H9 (cell line): ENCODE measurements at regions not wholly inside any gene's neighbourhood (a gene's known extent, or its start where the extent isn't known, plus 50 kb on each side); places are given as distances from the start of the nearest gene placed in this dataset.

Experiments
- DNase-seq: peaks from one replicate; pipeline ENCODE4 v3.0.0-alpha.2; 2017
- H2AFZ ChIP-seq: one replicate; pipeline ENCODE4 v1.6.1; 2013; ENCODE audit warnings: mild to moderate bottlenecking, low read length, control low read depth, moderate library complexity
- H2AK5ac ChIP-seq: 2 replicates; pipeline ENCODE4 v1.6.1; 2013; ENCODE audit warnings: low read length, control low read depth, mixed read lengths; ENCODE audit not compliant: insufficient read length
- H2BK120ac ChIP-seq: one replicate; pipeline ENCODE4 v1.6.1; 2013; ENCODE audit warnings: low read depth, mild to moderate bottlenecking, low read length, control low read depth, inconsistent platforms; ENCODE audit not compliant: poor library complexity, severe bottlenecking
- H2BK12ac ChIP-seq: 2 replicates; pipeline ENCODE4 v1.6.1; 2013; ENCODE audit warnings: low read length, control low read depth, mixed read lengths, low read depth; ENCODE audit not compliant: insufficient read length
- H2BK15ac ChIP-seq: 2 replicates; pipeline ENCODE4 v1.6.1; 2013; ENCODE audit warnings: low read depth, low read length, control low read depth
- H2BK20ac ChIP-seq: one replicate; pipeline ENCODE4 v1.6.1; 2013; ENCODE audit warnings: low read depth, mild to moderate bottlenecking, low read length, control low read depth, inconsistent platforms; ENCODE audit not compliant: poor library complexity, severe bottlenecking
- H2BK5ac ChIP-seq: 2 replicates; pipeline ENCODE4 v1.6.1; 2013; ENCODE audit warnings: low read length, control low read depth, mixed read lengths; ENCODE audit not compliant: insufficient read length
- H3K14ac ChIP-seq: 2 replicates; pipeline ENCODE4 v1.6.1; 2013; ENCODE audit warnings: low read length, control low read depth; ENCODE audit not compliant: insufficient read depth
- H3K18ac ChIP-seq: 2 replicates; pipeline ENCODE4 v1.6.1; 2013; ENCODE audit warnings: low read depth, mild to moderate bottlenecking, mixed read lengths, low read length, control low read depth; ENCODE audit not compliant: insufficient read length
- H3K23ac ChIP-seq: 2 replicates; pipeline ENCODE4 v1.6.1; 2013; ENCODE audit warnings: low read length, control low read depth, mixed read lengths, low read depth; ENCODE audit not compliant: insufficient read length
- H3K23me2 ChIP-seq: 2 replicates; pipeline ENCODE4 v1.6.1; 2013; ENCODE audit warnings: low read depth, mild to moderate bottlenecking, mixed read lengths, low read length, control low read depth; ENCODE audit not compliant: insufficient read length, poor library complexity, severe bottlenecking
- H3K27ac ChIP-seq: 2 replicates; pipeline ENCODE4 v1.5.1; 2013; ENCODE audit warnings: low read length, control low read depth, mixed read lengths, low read depth; ENCODE audit not compliant: insufficient read length
- H3K27me3 ChIP-seq: 2 replicates; pipeline ENCODE4 v1.6.1; 2013; ENCODE audit warnings: low read length, control low read depth, inconsistent platforms; ENCODE audit not compliant: insufficient read depth
- H3K4ac ChIP-seq: 2 replicates; pipeline ENCODE4 v1.6.1; 2013; ENCODE audit warnings: low read depth, mild to moderate bottlenecking, control low read depth, inconsistent platforms, low read length, moderate library complexity
- H3K4me1 ChIP-seq: 2 replicates; pipeline ENCODE4 v1.6.1; 2013; ENCODE audit warnings: low read length, control low read depth, inconsistent platforms; ENCODE audit not compliant: insufficient read depth
- H3K4me2 ChIP-seq: 2 replicates; pipeline ENCODE4 v1.6.1; 2013; ENCODE audit warnings: low read length, control low read depth, mixed read lengths; ENCODE audit not compliant: insufficient read length, insufficient read depth
- H3K56ac ChIP-seq: 2 replicates; pipeline ENCODE4 v1.6.1; 2013; ENCODE audit warnings: low read depth, mild to moderate bottlenecking, mixed read lengths, low read length, control low read depth; ENCODE audit not compliant: insufficient read length
- H3K79me1 ChIP-seq: 2 replicates; pipeline ENCODE4 v1.6.1; 2013; ENCODE audit warnings: low read depth, mild to moderate bottlenecking, moderate library complexity, low read length, control low read depth, inconsistent platforms; ENCODE audit not compliant: insufficient read depth, poor library complexity, severe bottlenecking
- H3K79me2 ChIP-seq: 2 replicates; pipeline ENCODE4 v1.6.1; 2013; ENCODE audit warnings: low read length, control low read depth, inconsistent platforms; ENCODE audit not compliant: insufficient read depth
- H3K9ac ChIP-seq: 2 replicates; pipeline ENCODE4 v1.6.1; 2013; ENCODE audit warnings: low read length, control low read depth, mixed read lengths; ENCODE audit not compliant: insufficient read length; ENCODE audit errors: extremely low read depth
- H3K9me3 ChIP-seq: one replicate; pipeline ENCODE4 v1.6.1; 2013; ENCODE audit warnings: low read depth, low read length, inconsistent platforms; ENCODE audit not compliant: control insufficient read depth
- H3T11ph ChIP-seq: one replicate; pipeline ENCODE4 v1.6.1; 2013; ENCODE audit warnings: mild to moderate bottlenecking, low read length, control low read depth, inconsistent platforms
- H4K20me1 ChIP-seq: one replicate; pipeline ENCODE4 v1.6.1; 2013; ENCODE audit not compliant: control insufficient read depth, insufficient read length, insufficient read depth
- H4K5ac ChIP-seq: 2 replicates; pipeline ENCODE4 v1.6.1; 2013; ENCODE audit warnings: low read depth, mild to moderate bottlenecking, mixed read lengths, low read length, control low read depth; ENCODE audit not compliant: insufficient read length
- H4K8ac ChIP-seq: replicated peaks from 2 replicates; pipeline ENCODE4 v1.6.1; 2013; ENCODE audit warnings: low read length, control low read depth, mixed read lengths, low read depth; ENCODE audit not compliant: insufficient read length
- H4K91ac ChIP-seq: 2 replicates; pipeline ENCODE4 v1.6.1; 2013; ENCODE audit warnings: low read depth, mild to moderate bottlenecking, moderate library complexity, mixed read lengths, low read length, control low read depth; ENCODE audit not compliant: insufficient read length
- H3K27ac Mint-ChIP-seq, 3 experiments: 2 replicates in 2 of 3; 3 replicates in 1 of 3; pipeline ENCODE4 v1.8.0; 2020 to 2021; ENCODE audit warnings: mixed read lengths in 3 of 3, mild to moderate bottlenecking in 1 of 3, moderate library complexity in 1 of 3
- H3K27me3 Mint-ChIP-seq: 2 replicates; pipeline ENCODE4 v1.8.0; 2021; ENCODE audit warnings: low read depth, mild to moderate bottlenecking, moderate library complexity, mixed read lengths
- H3K36me3 Mint-ChIP-seq, 3 experiments: 2 replicates in 2 of 3; 3 replicates in 1 of 3; pipeline ENCODE4 v1.8.0; 2020 to 2021; ENCODE audit warnings: low read depth in 3 of 3, mixed read lengths in 3 of 3; ENCODE audit not compliant: insufficient read depth in 1 of 3
- H3K4me1 Mint-ChIP-seq, 2 experiments: 2 replicates each; pipeline ENCODE4 v1.8.0; 2020; ENCODE audit warnings: mixed read lengths in 2 of 2
- H3K4me3 Mint-ChIP-seq, 2 experiments: 2 replicates in 1 of 2; 3 replicates in 1 of 2; pipeline ENCODE4 v1.8.0; 2020 to 2021; ENCODE audit warnings: mild to moderate bottlenecking in 2 of 2, mixed read lengths in 2 of 2, moderate library complexity in 1 of 2
- H3K9me3 Mint-ChIP-seq, 2 experiments: 2 replicates in 1 of 2; 3 replicates in 1 of 2; pipeline ENCODE4 v1.8.0; 2020; ENCODE audit warnings: mild to moderate bottlenecking in 2 of 2, mixed read lengths in 2 of 2, moderate library complexity in 1 of 2
- WGBS: extraction: QIAGEN DNeasy Blood & Tissue Kit; methylation state at CpG from one replicate; pipeline ENCODE4 v1.1.7; 2013; ENCODE audit warnings: missing lambda C conversion rate, low lambda C conversion rate, mixed read lengths; ENCODE audit not compliant: insufficient read length; ENCODE audit errors: extremely low coverage; 5-methylcytosine and 5-hydroxymethylcytosine counted together
- TF ChIP-seq, protein P1 (sequence below): fragments of 200-600 bp; sonication (generic); conservative IDR thresholded peaks from 3 replicates; pipeline ENCODE4 v1.8.0; 2021; ENCODE audit warnings: antibody characterized with exemption, mild to moderate bottlenecking

DNA sequence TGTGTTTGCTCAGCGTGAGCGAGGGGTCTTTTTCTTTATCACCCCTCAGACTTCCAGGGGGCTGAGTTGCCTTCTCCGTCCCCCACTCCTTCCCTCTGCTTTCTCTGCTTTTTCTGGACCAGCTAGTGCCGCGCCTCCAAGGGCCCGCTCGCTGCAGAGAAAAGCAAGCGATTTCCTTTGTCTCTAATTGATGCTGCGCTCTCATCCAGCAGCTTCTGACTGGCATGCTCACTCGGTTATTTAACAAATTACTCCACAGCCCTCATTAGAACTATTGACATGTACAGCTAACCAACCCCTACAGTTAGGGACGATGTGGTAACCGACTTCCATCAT lies 288.0 kb downstream of the ELAVL2 start:
- Histone ChIP-seq H2BK15ac (no peak overlapping the region), H3K9ac (no peak overlapping the region), H3K4ac (no peak overlapping the region), H3K79me2 (no peaks in the 10 kb centered on the region), H3K4me2 (peak overlapping the region; percentile 46), H3T11ph (no peak overlapping the region), H3K9me3 (no peaks in the 10 kb centered on the region), H2BK120ac (no peak overlapping the region), H4K5ac (no peak overlapping the region), H3K27me3 (no peaks in the 10 kb centered on the region; the same call in 1 of the 2 replicates), H3K18ac (no peak overlapping the region), H3K14ac (peak overlapping the region; percentile 18), H3K4me1 (peaks cover 5% of the 10 kb centered on the region; the same call in 1 of the 2 replicates), H3K23me2 (peaks cover 4% of the 10 kb centered on the region), H3K79me1 (no peaks in the 10 kb centered on the region), H2AFZ (no peak overlapping the region), H3K56ac (no peak overlapping the region), H2BK5ac (no peak overlapping the region), H4K8ac (no peak overlapping the region), H3K27ac (no peak overlapping the region), H2BK12ac (no peak overlapping the region), H4K20me1 (no peaks in the 10 kb centered on the region), H4K91ac (no peak overlapping the region), H2BK20ac (no peak overlapping the region), H3K23ac (no peak overlapping the region), H2AK5ac (no peak overlapping the region)
- TF ChIP-seq, protein P1, sequence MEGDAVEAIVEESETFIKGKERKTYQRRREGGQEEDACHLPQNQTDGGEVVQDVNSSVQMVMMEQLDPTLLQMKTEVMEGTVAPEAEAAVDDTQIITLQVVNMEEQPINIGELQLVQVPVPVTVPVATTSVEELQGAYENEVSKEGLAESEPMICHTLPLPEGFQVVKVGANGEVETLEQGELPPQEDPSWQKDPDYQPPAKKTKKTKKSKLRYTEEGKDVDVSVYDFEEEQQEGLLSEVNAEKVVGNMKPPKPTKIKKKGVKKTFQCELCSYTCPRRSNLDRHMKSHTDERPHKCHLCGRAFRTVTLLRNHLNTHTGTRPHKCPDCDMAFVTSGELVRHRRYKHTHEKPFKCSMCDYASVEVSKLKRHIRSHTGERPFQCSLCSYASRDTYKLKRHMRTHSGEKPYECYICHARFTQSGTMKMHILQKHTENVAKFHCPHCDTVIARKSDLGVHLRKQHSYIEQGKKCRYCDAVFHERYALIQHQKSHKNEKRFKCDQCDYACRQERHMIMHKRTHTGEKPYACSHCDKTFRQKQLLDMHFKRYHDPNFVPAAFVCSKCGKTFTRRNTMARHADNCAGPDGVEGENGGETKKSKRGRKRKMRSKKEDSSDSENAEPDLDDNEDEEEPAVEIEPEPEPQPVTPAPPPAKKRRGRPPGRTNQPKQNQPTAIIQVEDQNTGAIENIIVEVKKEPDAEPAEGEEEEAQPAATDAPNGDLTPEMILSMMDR, result no peak
- no peak for DNase-seq
- Mint-ChIP-seq H3K27ac (no peak overlapping the region; a peak in 1 of 7 replicates), H3K36me3 (no peaks in the 10 kb centered on the region; a peak in 1 of 7 replicates), H3K27me3 (peaks cover 24% of the 10 kb centered on the region), H3K4me3 (peak overlapping the region; percentile 54 to 80), H3K9me3 (no peaks in the 10 kb centered on the region), H3K4me1 (peaks cover 22 to 28% of the 10 kb centered on the region in 2 experiments)
- no CpG with 5 or more reads among the region's 12 CpGs for WGBS
